Endodermal cell (in vitro differentiated cells): ENCODE measurements at regions not wholly inside any gene's neighbourhood (a gene's known extent, or its start where the extent isn't known, plus 50 kb on each side); places are given as distances from the start of the nearest gene placed in this dataset.

Experiments used
- DNase-seq: peaks from one replicate; pipeline ENCODE4 v3.0.0-alpha.2; 2017
- H3K27ac ChIP-seq: 2 replicates; pipeline ENCODE4 v1.5.1; 2013; ENCODE audit warnings: mild to moderate bottlenecking, low read depth, low read length, moderate library complexity
- H3K27me3 ChIP-seq: 2 replicates; pipeline ENCODE4 v1.6.1; 2013; ENCODE audit warnings: mild to moderate bottlenecking, low read length, moderate library complexity; ENCODE audit not compliant: insufficient read depth, control insufficient read depth, poor library complexity, severe bottlenecking
- H3K36me3 ChIP-seq: 2 replicates; pipeline ENCODE4 v1.7.0; 2013; ENCODE audit warnings: mild to moderate bottlenecking, low read length, moderate library complexity; ENCODE audit not compliant: control insufficient read depth, insufficient read depth
- H3K4me1 ChIP-seq: one replicate; pipeline ENCODE4 v1.7.0; 2013; ENCODE audit warnings: low read length; ENCODE audit not compliant: control insufficient read depth, insufficient read depth
- H3K4me3 ChIP-seq: 2 replicates; pipeline ENCODE4 v1.5.1; 2013; ENCODE audit warnings: mild to moderate bottlenecking, low read length, moderate library complexity
- H3K9ac ChIP-seq: 2 replicates; pipeline ENCODE4 v1.6.1; 2013; ENCODE audit warnings: mild to moderate bottlenecking, low read length, moderate library complexity; ENCODE audit not compliant: poor library complexity, severe bottlenecking; ENCODE audit errors: extremely low read depth
- H3K9me3 ChIP-seq: 2 replicates; pipeline ENCODE4 v1.6.1; 2013; ENCODE audit warnings: mild to moderate bottlenecking, low read length, moderate library complexity; ENCODE audit not compliant: control insufficient read depth
- H3K27ac Mint-ChIP-seq: 2 replicates; pipeline ENCODE4 v1.8.0; 2020; ENCODE audit warnings: mixed read lengths
- H3K27me3 Mint-ChIP-seq: 2 replicates; pipeline ENCODE4 v1.8.0; 2021; ENCODE audit warnings: mild to moderate bottlenecking, mixed read lengths; ENCODE audit not compliant: insufficient read depth
- H3K36me3 Mint-ChIP-seq: 2 replicates; pipeline ENCODE4 v1.8.0; 2020; ENCODE audit warnings: low read depth, mixed read lengths
- H3K4me1 Mint-ChIP-seq: 2 replicates; pipeline ENCODE4 v1.8.0; 2020; ENCODE audit warnings: mixed read lengths
- H3K4me3 Mint-ChIP-seq: 2 replicates; pipeline ENCODE4 v1.8.0; 2020; ENCODE audit warnings: mild to moderate bottlenecking, moderate library complexity, mixed read lengths
- H3K9me3 Mint-ChIP-seq: 2 replicates; pipeline ENCODE4 v1.8.0; 2020; ENCODE audit warnings: mild to moderate bottlenecking, mixed read lengths
- WGBS, 2 experiments: methylation state at CpG; one replicate each; pipeline versions ENCODE4 v1.1.5 to v1.1.7; 2013; ENCODE audit warnings: missing lambda C conversion rate in 2 of 2, mixed read lengths in 1 of 2; ENCODE audit not compliant: insufficient coverage in 1 of 2, insufficient read length in 1 of 2; 5-methylcytosine and 5-hydroxymethylcytosine counted together
- TF ChIP-seq, protein P1 (sequence below): fragments of 200-600 bp; sonication (generic); conservative IDR thresholded peaks from 2 replicates; pipeline ENCODE4 v1.5.0; 2021; ENCODE audit warnings: antibody characterized with exemption, mild to moderate bottlenecking

DNA sequence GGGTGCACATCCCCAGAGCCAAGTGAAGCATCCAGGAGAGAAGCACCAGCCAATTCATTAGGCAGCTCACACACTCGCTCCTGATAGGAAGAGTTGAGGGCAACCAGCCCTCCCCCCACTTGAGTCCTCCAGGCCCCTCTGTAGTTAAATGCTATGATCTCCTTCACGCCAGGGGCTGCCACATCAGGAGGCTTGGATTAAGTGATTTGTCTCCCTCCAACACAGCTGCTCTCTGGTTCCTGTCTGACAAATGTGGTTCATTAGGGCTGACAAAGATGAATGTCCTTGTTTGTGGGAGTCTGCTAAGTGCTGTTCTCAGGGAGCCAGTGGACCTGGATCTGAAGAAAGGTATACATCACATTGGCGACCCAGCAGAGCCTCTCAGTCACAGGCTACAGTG lies 94.5 kb upstream of the WSCD1 start:
- Mint-ChIP-seq H3K4me1 (peaks cover 9% of the 10 kb centered on the region), H3K4me3 (no peak overlapping the region), H3K9me3 (peaks cover 17% of the 10 kb centered on the region), H3K27ac (no peak overlapping the region), H3K27me3 (peaks cover 98% of the 10 kb centered on the region), H3K36me3 (no peaks in the 10 kb centered on the region)
- Histone ChIP-seq H3K4me3 (no peak overlapping the region), H3K9ac (no peak overlapping the region), H3K27ac (no peak overlapping the region), H3K36me3 (no peaks in the 10 kb centered on the region), H3K9me3 (peaks cover 24% of the 10 kb centered on the region), H3K27me3 (peaks cover 56% of the 10 kb centered on the region), H3K4me1 (no peaks in the 10 kb centered on the region)
- no peak for DNase-seq
- TF ChIP-seq, protein P1, sequence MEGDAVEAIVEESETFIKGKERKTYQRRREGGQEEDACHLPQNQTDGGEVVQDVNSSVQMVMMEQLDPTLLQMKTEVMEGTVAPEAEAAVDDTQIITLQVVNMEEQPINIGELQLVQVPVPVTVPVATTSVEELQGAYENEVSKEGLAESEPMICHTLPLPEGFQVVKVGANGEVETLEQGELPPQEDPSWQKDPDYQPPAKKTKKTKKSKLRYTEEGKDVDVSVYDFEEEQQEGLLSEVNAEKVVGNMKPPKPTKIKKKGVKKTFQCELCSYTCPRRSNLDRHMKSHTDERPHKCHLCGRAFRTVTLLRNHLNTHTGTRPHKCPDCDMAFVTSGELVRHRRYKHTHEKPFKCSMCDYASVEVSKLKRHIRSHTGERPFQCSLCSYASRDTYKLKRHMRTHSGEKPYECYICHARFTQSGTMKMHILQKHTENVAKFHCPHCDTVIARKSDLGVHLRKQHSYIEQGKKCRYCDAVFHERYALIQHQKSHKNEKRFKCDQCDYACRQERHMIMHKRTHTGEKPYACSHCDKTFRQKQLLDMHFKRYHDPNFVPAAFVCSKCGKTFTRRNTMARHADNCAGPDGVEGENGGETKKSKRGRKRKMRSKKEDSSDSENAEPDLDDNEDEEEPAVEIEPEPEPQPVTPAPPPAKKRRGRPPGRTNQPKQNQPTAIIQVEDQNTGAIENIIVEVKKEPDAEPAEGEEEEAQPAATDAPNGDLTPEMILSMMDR, result no peak
- 81 to 89% methylated on average over 1 to 3 of the region's 3 CpGs for WGBS, 2 experiments

DNA sequence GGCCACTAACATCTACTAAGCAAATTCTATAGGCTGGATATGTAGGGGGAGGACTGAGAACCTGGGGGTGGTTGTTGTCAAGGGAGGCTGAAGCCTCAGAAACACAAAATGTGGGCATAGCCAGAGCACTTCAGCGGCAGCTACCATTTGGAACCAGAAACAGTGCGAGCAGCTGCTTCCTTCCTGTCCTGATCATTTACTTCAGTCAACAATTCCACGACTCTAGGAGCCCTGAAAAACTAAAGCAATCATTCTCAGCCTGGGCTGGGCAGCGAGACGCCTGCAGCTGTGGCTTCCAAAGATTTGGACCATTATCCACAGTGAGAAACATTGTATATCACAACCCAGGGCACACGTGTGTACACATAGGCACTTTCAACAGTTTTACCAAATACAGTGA lies 93.9 kb upstream of the WSCD1 start:
- TF ChIP-seq, protein P1, result no peak
- WGBS, 2 experiments, result 89 to 95% methylated on average over 4 to 6 of the region's 6 CpGs
- H3K36me3 Mint-ChIP-seq, result no peaks in the 10 kb centered on the region
- no peak overlapping the region for H3K27ac ChIP-seq
- peaks cover 24% of the 10 kb centered on the region for H3K9me3 ChIP-seq
- no peak overlapping the region for H3K27ac Mint-ChIP-seq
- H3K9ac ChIP-seq, result no peak overlapping the region
- H3K4me1 Mint-ChIP-seq, result peaks cover 9% of the 10 kb centered on the region
- H3K27me3 ChIP-seq, result peaks cover 51% of the 10 kb centered on the region
- peaks cover 97% of the 10 kb centered on the region for H3K27me3 Mint-ChIP-seq
- no peaks in the 10 kb centered on the region for H3K4me1 ChIP-seq
- no peaks in the 10 kb centered on the region for H3K36me3 ChIP-seq
- peaks cover 17% of the 10 kb centered on the region for H3K9me3 Mint-ChIP-seq
- DNase-seq, result no peak
- no peak overlapping the region for H3K4me3 Mint-ChIP-seq
- no peak overlapping the region for H3K4me3 ChIP-seq

DNA sequence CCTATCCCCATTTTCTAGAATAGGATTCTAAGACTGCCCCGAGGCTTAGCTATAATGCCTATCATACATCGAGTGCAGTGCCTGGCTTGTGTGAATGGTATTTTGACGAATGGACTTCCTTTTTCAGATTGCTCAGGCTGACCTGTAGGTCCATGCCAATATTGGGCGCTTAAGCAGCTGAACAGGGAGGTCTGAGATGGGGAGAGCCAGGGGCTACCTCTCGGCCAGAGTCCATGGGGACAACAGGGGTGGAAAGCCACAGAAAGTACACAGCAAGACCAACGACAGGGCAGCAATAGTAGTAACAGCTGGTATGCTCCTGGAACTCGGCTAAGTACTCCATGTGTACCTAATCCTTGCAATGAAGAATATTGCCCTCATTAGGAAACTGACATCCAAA lies 91.7 kb upstream of the WSCD1 start:
- H3K27ac Mint-ChIP-seq, result no peak overlapping the region

More for the DNA sequence above, 91.7 kb upstream of the WSCD1 start:
- H3K36me3 Mint-ChIP-seq, result no peaks in the 10 kb centered on the region
- H3K4me1 Mint-ChIP-seq, result peaks cover 3% of the 10 kb centered on the region
- no peak for DNase-seq
- H3K4me3 Mint-ChIP-seq, result no peak overlapping the region
- H3K9me3 Mint-ChIP-seq, result peaks cover 9% of the 10 kb centered on the region
- peaks cover 15% of the 10 kb centered on the region for H3K9me3 ChIP-seq
- H3K27me3 ChIP-seq, result peaks cover 45% of the 10 kb centered on the region
- 90 to 93% methylated on average over 7 of the region's 7 CpGs for WGBS, 2 experiments
- H3K27ac ChIP-seq, result no peak overlapping the region
- H3K4me1 ChIP-seq, result no peaks in the 10 kb centered on the region
- peaks cover 85% of the 10 kb centered on the region for H3K27me3 Mint-ChIP-seq
- no peak overlapping the region for H3K4me3 ChIP-seq
- no peak overlapping the region for H3K9ac ChIP-seq
- H3K36me3 ChIP-seq, result no peaks in the 10 kb centered on the region
- TF ChIP-seq, protein P1, result no peak
